ENCODE measurements at regions not wholly inside any gene's neighbourhood (a gene's known extent, or its start where the extent isn't known, plus 50 kb on each side); places are given as distances from the start of the nearest gene placed in this dataset.
"Not testable (repeated sequence)": the region's sequence is repeated elsewhere in the genome, so short reads cannot be mapped to it uniquely, and the experiment has no call there.

- no peak for DNase-seq
Measured at GRCh38 chr1:116185161-116185701, 74.0 kb downstream of the MAB21L3 start.

GRCh38 chr1:116189481-116189880 is 78.3 kb downstream of the MAB21L3 start:
- no peak for DNase-seq

- DNase-seq: no peak
Measured at GRCh38 chr1:116191294-116191693, 80.1 kb downstream of the MAB21L3 start.

- no peak for DNase-seq
Measured at GRCh38 chr1:116193768-116194167, 82.6 kb downstream of the MAB21L3 start.

- DNase-seq: no peak
Measured at GRCh38 chr1:116194568-116194967, 83.4 kb downstream of the MAB21L3 start.

- no peak for DNase-seq
Measured at GRCh38 chr1:116195077-116195868, 84.1 kb downstream of the MAB21L3 start.

- DNase-seq: not testable (repeated sequence)
Measured at GRCh38 chr1:116200343-116200742, 89.1 kb downstream of the MAB21L3 start.

GRCh38 chr1:116201911-116202310 is 90.7 kb downstream of the MAB21L3 start:
- DNase-seq: no peak

- DNase-seq: no peak
Measured at GRCh38 chr1:116203181-116203723, 92.1 kb downstream of the MAB21L3 start.

GRCh38 chr1:116203920-116204319 is 92.7 kb downstream of the MAB21L3 start:
- DNase-seq: peak; percentile 14

- no peak for DNase-seq
Measured at GRCh38 chr1:116205941-116206679, 94.9 kb downstream of the MAB21L3 start.

- no peak for DNase-seq
Measured at GRCh38 chr1:116207126-116207735, 96.0 kb downstream of the MAB21L3 start.

- DNase-seq: no peak
Measured at GRCh38 chr1:116208136-116208535, 96.9 kb downstream of the MAB21L3 start.

GRCh38 chr1:116211294-116211693 is 100.1 kb downstream of the MAB21L3 start:
- DNase-seq: no peak

- DNase-seq: no peak
Measured at GRCh38 chr1:116218922-116219321, 107.7 kb downstream of the MAB21L3 start.

- no peak for DNase-seq
Measured at GRCh38 chr1:116219651-116220434, 108.6 kb downstream of the MAB21L3 start.

GRCh38 chr1:116224111-116224510 is 112.9 kb downstream of the MAB21L3 start:
- no peak for DNase-seq

- no peak for DNase-seq
Measured at GRCh38 chr1:116224561-116224960, 113.4 kb downstream of the MAB21L3 start.

- no peak for DNase-seq
Measured at GRCh38 chr1:116226017-116226416, 114.8 kb downstream of the MAB21L3 start.

- no peak for DNase-seq
Measured at GRCh38 chr1:116228511-116228910, 117.3 kb downstream of the MAB21L3 start.

- no peak for DNase-seq
Measured at GRCh38 chr1:116230712-116231111, 119.5 kb downstream of the MAB21L3 start.

GRCh38 chr1:116231752-116232151 is 120.6 kb downstream of the MAB21L3 start:
- DNase-seq: no peak

Data from DMS 273 treated with DMSO at 0.1 percent for 48 hours (cell line).